Osteocyte (in vitro differentiated cells): ENCODE measurements at regions not wholly inside any gene's neighbourhood (a gene's known extent, or its start where the extent isn't known, plus 50 kb on each side); places are given as distances from the start of the nearest gene placed in this dataset.

Experiments
- DNase-seq: peaks from one replicate; pipeline ENCODE4 v3.0.0; 2021; ENCODE audit warnings: mixed read lengths; ENCODE audit not compliant: unreplicated experiment; ENCODE audit errors: extremely low spot score
- H3K27ac Mint-ChIP-seq: one replicate; pipeline ENCODE4 v1.8.0; 2021; ENCODE audit warnings: mild to moderate bottlenecking, mixed read lengths; ENCODE audit not compliant: unreplicated experiment
- H3K27me3 Mint-ChIP-seq: one replicate; pipeline ENCODE4 v1.8.0; 2021; ENCODE audit warnings: mixed read lengths; ENCODE audit not compliant: unreplicated experiment
- H3K36me3 Mint-ChIP-seq: one replicate; pipeline ENCODE4 v1.8.0; 2021; ENCODE audit warnings: mixed read lengths; ENCODE audit not compliant: unreplicated experiment
- H3K4me1 Mint-ChIP-seq: one replicate; pipeline ENCODE4 v1.8.0; 2021; ENCODE audit warnings: mixed read lengths; ENCODE audit not compliant: unreplicated experiment
- H3K4me3 Mint-ChIP-seq: one replicate; pipeline ENCODE4 v1.8.0; 2021; ENCODE audit warnings: mild to moderate bottlenecking, moderate library complexity, mixed read lengths; ENCODE audit not compliant: unreplicated experiment
- H3K9me3 Mint-ChIP-seq: one replicate; pipeline ENCODE4 v1.8.0; 2021; ENCODE audit warnings: mixed read lengths; ENCODE audit not compliant: unreplicated experiment
- CTCF ChIP-seq: fragments of 200-600 bp; sonication (generic); IDR thresholded peaks from 2 replicates; pipeline ENCODE4 v1.5.0; 2021; ENCODE audit warnings: antibody characterized with exemption, mild to moderate bottlenecking, moderate library complexity

- TF ChIP-seq CTCF = no peak
- Mint-ChIP-seq H3K36me3 (no peaks in the 10 kb centered on the region), H3K27me3 (no peaks in the 10 kb centered on the region), H3K4me1 (peaks cover 56% of the 10 kb centered on the region), H3K9me3 (peaks cover 6% of the 10 kb centered on the region), H3K4me3 (no peak overlapping the region), H3K27ac (no peak overlapping the region)
- peak; percentile 64 for DNase-seq
These were observed 136.3 kb downstream of the SNX19 start for GRCh38 chr11:130779943-130780342.

- no peak for TF ChIP-seq CTCF
- H3K27me3 Mint-ChIP-seq = no peaks in the 10 kb centered on the region
- H3K4me3 Mint-ChIP-seq = no peak overlapping the region
These were observed 135.8 kb downstream of the SNX19 start for GRCh38 chr11:130780437-130780836.

GRCh38 chr11:130781931-130782330, 134.3 kb downstream of the SNX19 start:
- H3K27ac Mint-ChIP-seq = peak overlapping the region; percentile 96
- TF ChIP-seq CTCF = no peak
- no peaks in the 10 kb centered on the region for H3K36me3 Mint-ChIP-seq
- peaks cover 6% of the 10 kb centered on the region for H3K9me3 Mint-ChIP-seq
- peaks cover 58% of the 10 kb centered on the region for H3K4me1 Mint-ChIP-seq
- peak overlapping the region; percentile 26 for H3K4me3 Mint-ChIP-seq
- DNase-seq = no peak
- no peaks in the 10 kb centered on the region for H3K27me3 Mint-ChIP-seq

More at GRCh38 chr11:130780437-130780836, 135.8 kb downstream of the SNX19 start:
- Mint-ChIP-seq H3K4me1 (peaks cover 56% of the 10 kb centered on the region), H3K9me3 (peaks cover 6% of the 10 kb centered on the region), H3K36me3 (no peaks in the 10 kb centered on the region), H3K27ac (no peak overlapping the region)
- peak; percentile 25 for DNase-seq

GRCh38 chr11:130782361-130783222, 133.7 kb downstream of the SNX19 start:
- Mint-ChIP-seq H3K4me1 (peaks cover 64% of the 10 kb centered on the region), H3K27ac (peak overlapping the region; percentile 96), H3K4me3 (peak overlapping the region; percentile 26), H3K9me3 (peaks cover under 1% of the 10 kb centered on the region), H3K36me3 (no peaks in the 10 kb centered on the region), H3K27me3 (no peaks in the 10 kb centered on the region)
- peak; percentile 64 for DNase-seq
- no peak for TF ChIP-seq CTCF

GRCh38 chr11:130783323-130783722, 133.0 kb downstream of the SNX19 start:
- H3K4me3 Mint-ChIP-seq = no peak overlapping the region
- TF ChIP-seq CTCF = no peak
- no peaks in the 10 kb centered on the region for H3K9me3 Mint-ChIP-seq
- peak; percentile 25 for DNase-seq
- H3K36me3 Mint-ChIP-seq = no peaks in the 10 kb centered on the region
- H3K27me3 Mint-ChIP-seq = no peaks in the 10 kb centered on the region
- peaks cover 72% of the 10 kb centered on the region for H3K4me1 Mint-ChIP-seq
- peak overlapping the region; percentile 96 for H3K27ac Mint-ChIP-seq
